NOMO-1 treated with DMSO at 0.1 percent for 48 hours (cell line): ENCODE measurements at regions not wholly inside any gene's neighbourhood (a gene's known extent, or its start where the extent isn't known, plus 50 kb on each side); places are given as distances from the start of the nearest gene placed in this dataset.

Source experiments
- DNase-seq: peaks from one replicate; lab custom pipeline; 2025; ENCODE audit not compliant: unreplicated experiment; lab: John Stamatoyannopoulos, UW

DNA sequence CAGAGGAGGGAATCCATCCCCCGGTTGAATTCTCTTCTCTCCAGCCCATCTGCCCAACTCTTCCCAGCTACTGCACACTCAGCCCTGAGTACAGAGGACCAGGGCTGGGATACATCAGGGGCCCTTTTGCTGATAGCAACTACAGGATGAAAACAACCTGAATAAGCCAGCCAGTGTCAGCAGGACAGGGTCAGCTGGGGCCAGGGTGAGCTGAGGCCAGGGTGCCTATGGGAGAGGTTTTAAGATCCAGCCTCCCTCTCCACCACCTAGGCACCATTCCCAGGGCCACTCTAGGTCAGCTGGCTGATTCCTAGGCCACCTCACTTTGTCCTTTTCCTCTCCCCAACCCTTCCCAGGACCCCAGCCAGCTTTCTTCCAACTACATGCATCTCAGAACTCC lies 83.8 kb downstream of the MRPL46 start:
- DNase-seq = no peak

GRCh38 chr15:88382482-88382983 lies 84.7 kb downstream of the MRPL46 start:
- no peak for DNase-seq

GRCh38 chr15:88378188-88378637 lies 89.0 kb downstream of the MRPL46 start:
- DNase-seq = no peak

DNA sequence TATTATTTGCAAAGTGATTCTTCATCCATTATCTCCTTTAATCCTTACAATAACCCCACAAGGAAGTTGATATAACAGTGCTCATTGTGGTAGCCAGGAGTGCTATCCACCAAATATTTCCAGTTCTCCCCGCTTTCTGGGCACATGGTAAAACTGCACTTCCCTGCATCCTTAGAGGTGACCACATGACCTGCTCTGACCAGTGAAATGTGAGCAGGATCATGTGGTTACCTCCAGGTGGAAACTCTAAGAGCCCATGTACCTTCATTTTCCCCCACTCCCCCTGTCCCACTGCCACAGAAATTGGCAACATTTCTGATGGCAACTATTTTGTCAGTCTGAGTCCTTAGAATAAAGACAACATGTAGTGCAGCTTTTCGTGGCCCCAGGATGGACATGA lies 89.7 kb downstream of the MRPL46 start:
- DNase-seq = no peak

DNA sequence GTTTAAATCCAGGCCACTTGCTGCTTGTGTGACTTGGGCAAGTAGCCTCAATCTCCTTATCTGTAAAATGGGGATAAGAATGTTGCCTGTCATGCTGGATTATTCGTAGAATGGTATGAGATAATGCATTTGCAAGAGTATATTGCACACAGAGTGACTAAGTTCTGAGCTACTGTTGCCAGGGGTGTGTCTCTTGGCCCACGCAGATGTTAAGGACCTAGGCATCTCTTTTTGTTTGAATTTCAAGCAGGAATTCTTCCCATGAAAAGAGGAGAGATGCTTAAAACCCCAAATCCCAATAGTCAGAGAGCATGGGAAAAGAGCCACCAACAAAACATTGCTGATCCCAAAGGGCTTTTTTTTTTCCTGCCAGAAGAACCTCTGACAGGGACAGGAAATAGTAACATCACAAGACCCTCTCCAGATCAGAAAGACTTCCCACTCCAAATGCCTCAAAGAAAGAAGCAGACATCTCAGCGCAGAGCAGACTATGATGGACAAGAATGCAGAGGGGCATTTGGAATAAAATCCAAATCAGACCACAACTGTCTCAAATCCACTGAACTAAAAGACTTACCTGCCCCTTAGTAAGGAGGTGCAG lies 90.5 kb downstream of the MRPL46 start:
- DNase-seq = no peak

DNA sequence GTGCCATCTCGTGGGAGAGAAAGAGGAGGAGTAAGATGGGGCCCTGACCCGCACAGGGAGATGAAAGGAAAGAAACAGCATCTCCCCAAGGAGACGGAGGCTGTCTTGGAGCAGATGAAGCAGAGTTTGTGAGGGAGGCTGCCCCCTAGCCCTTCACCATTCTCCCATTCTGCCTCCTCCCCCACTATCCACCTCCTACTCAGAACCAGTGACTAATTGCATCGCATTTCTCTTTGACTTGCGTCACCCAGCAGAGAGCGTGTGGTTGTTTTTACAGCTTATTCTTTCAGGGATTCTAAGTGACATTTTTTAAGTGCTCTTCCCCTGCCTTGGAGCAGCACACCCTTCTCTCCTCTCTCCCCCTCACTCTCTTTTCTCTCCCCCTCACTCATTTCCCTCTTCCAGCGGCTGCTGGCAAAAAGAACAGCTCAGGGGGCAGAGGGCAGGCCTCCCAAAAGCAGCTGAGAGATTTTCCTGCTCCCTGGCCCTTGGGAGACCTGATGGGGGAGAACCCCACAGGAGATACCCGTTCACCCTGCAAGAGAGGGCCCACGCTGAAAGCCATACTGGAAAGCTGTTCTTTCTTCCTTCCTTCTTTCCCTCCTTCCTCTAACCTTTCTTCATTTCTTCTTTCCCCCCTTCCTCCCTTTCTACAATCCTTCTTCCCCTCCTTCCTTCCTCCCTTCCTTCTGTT lies 91.8 kb downstream of the MRPL46 start:
- DNase-seq = no peak

DNA sequence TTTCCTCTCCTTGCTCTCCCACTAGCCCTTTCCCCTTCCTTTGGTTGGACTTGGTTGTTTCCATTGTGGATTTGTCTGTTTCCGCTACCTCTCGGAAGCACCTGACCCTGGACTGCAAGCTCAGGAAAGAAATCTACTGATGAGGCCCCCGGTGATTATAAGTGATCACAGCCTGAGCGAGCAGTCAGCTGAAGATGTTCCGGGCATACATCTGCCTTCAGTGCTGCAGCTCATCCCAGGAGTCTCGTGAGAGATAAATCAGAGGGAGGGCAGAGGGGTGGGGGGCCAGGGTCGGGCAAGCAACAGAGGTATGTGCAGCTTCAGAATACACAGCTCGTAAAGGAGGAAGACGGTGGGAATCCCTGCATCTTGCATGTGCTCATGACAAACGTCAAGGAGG lies 102.1 kb downstream of the MRPL46 start:
- DNase-seq = no peak

DNA sequence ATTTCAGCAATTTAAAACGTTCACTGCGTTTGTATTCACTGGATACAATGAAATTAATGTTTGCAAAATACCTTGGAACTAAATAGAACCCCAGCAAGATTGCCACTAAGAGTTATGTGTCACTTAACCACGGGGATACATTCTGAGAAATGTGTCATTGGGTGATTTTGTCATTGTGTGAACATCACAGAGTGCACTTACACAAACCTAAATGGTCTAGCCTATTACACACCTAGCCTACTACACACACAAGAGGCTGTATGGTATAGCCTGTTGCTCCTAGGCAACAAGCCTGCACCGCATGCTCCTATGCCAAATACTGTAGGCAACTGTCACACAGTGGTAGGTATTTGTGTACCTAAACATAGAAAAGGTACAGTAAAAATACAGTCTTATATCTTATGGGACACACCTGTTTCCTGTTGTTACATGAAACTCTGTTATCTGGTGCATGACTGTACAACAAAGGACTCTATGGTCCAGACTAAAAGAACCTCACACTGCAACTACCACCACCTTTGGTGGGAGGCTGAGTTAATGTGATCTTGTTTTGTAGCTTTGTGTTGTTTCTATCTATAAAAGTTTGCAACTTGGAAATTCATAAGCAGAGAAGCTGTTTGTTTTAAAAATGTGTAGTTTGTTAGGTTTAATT lies 92.2 kb upstream of the NTRK3 start:
- DNase-seq = no peak

DNA sequence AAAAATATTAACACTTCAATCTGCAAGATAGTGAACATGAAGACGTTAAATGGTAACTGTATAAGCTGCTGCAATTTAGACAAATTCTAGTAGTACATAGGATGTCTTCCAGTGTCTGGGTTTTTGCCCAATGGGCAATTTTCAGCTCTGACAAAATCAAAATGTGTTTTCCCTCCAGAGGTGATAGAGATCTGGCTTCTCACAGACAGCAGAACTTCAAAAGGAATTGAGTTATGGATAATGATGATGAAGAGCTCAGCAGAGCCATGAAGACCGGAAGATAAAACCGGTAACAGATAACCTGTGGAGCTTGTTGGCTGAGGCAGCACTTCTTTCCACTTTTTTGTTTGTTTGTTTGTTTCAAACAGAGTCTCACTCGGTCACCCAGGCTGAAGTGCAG lies 89.4 kb upstream of the NTRK3 start:
- DNase-seq = no peak

- no peak for DNase-seq
Observed at GRCh38 chr15:88344786-88345185, 88.2 kb upstream of the NTRK3 start.

- no peak for DNase-seq
Observed at GRCh38 chr15:88342666-88343065, 86.1 kb upstream of the NTRK3 start.

DNA sequence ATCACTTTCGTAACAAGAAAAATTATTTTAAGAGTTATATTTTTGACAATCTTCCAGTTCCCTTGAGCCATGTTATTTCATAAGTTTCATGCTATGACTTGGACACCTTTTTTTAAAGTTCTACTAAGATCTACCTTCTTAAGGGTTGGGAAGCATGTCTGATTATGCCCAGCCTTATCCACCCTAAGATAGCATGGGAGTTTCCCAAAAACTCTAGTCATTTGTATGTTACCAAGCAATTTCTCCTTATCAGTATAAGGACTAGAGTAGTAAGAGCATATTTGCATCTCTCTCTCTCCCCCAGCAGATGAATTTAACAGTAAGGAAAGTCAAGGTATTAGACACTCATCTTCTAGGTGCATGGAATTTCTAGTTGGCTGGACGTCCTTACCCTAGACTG lies 85.1 kb upstream of the NTRK3 start:
- no peak for DNase-seq

GRCh38 chr15:88341006-88341405 lies 84.5 kb upstream of the NTRK3 start:
- DNase-seq = no peak

GRCh38 chr15:88337993-88338392 lies 81.5 kb upstream of the NTRK3 start:
- no peak for DNase-seq

DNA sequence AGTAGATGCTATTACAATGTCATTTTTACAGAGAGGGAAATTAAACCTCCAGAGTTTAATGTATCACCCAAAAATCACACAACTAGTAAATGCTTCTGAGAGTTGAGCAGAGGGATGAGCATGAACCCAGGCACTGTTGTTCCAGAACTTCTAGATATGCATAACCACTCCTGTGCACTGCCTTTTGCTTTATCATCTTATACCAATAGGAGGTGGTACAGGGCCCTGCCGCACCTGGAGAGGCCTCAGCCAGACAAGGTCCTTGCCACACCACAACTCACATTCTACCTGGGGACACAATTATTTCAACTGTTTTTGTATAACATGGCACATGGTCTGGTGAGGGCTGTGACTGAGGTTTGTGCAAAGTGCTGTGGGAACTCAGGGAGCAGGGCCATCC lies 78.5 kb upstream of the NTRK3 start:
- no peak for DNase-seq

DNA sequence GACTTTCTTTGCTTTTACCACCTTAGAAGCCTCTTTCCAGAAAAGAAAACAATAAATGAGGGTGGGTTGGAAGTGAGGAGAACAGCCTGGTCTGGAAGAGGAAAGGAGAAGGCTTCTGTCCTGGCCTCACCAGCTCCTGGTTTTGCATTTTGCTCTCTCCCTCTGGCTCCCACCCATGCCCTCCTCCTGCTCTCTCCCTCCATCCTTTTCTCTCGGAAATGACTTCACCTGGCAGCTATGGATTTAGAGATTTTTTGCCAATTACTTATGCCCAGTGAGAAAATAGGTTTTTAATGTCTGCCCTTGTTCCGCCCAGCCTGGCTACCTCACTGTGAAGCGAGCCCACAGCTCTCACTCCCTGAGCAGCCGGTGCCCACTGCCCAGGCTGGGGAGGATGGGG lies 77.9 kb upstream of the NTRK3 start:
- DNase-seq = no peak

- DNase-seq = no peak
Observed at GRCh38 chr15:88331291-88331690, 74.8 kb upstream of the NTRK3 start.

- no peak for DNase-seq
Observed at GRCh38 chr15:88326924-88327323, 70.4 kb upstream of the NTRK3 start.

- no peak for DNase-seq
Observed at GRCh38 chr15:88324741-88325065, 68.2 kb upstream of the NTRK3 start.

DNA sequence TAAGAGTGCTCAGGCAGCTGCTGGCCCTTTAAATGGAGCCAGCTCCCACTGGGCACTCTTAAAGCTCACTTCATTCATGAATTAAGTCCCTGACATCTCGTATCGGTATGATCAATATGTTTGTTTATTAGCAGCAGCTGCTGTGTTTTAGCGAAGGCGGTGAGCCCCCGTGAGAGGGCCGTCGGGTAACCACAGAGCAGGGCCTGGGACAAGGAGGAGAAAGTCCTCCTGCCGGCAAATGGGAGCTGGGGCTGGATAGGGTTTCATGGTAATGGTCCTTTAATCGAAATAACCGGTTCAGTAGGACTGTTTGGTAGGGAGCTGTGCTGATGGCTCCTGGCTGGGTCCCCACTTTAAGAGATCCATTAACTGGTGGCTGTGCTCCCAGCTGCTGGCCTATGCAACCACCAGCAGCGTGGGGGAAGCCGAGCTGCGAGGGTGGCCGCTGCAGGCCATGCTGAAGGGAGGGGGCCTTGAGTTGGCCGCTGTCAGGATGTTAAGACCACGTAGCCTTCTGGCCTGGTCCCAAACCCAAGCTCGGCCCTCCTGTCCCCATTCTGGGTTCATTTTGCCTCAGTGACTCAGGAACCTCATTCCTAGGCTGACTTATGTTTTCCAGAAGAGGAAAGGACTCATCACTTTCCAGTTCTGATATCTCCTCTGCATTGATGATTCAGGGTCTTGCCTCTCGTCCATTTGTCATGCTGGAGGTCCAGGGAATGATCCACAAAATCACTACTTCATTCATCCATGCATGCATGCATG lies 67.6 kb upstream of the NTRK3 start:
- DNase-seq = no peak

- no peak for DNase-seq
Observed at GRCh38 chr15:88323468-88323867, 66.9 kb upstream of the NTRK3 start.

DNA sequence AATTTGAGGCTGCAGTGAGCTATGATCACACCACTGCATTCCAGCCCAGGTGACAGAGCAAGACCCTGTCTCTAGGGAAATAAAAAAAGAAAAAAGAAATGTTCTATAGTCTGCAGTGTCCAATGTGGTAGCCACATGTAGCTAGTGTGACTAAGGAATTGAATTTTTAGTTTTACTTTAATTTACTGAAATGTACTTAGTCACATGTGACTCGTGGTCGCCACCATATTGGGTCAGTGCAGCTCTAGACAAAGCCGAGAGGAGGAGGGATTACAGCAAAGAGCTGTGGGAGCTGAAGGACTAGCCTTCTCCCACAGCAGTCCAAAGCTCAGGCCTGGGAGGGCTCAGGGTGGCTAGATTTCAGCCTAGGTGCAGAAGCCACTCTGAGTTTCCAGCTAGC lies 65.9 kb upstream of the NTRK3 start:
- no peak for DNase-seq
